ENCODE measurements at regions not wholly inside any gene's neighbourhood (a gene's known extent, or its start where the extent isn't known, plus 50 kb on each side); places are given as distances from the start of the nearest gene placed in this dataset.

GRCh38 chr5:31048282-31049270 is 144.9 kb upstream of the CDH6 start:
- DNase-seq, result no peak

DNA sequence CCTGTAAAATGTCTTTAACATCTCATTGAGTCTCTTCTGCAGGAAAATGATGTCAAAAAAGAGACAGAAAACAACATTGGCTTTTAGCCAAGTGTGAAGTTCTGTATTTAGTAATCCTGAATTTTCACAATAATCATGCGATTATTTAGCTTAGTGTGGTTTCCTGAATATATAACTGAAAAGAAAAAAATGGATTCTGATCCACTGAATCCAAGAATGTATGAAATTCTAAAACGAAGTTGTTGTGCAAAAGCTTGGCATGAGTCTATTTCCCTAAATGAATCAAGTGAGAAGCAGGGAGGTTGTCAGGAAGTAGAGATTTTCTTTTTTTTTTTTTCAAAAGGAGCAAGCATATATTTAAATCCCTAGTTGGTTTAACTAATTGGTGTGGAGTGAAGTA is 145.9 kb upstream of the CDH6 start:
- DNase-seq, result no peak

GRCh38 chr5:31047007-31047406 is 146.5 kb upstream of the CDH6 start:
- DNase-seq, result no peak

- DNase-seq, result peak; percentile 57
Measured at GRCh38 chr5:31036411-31036810, 157.1 kb upstream of the CDH6 start.

DNA sequence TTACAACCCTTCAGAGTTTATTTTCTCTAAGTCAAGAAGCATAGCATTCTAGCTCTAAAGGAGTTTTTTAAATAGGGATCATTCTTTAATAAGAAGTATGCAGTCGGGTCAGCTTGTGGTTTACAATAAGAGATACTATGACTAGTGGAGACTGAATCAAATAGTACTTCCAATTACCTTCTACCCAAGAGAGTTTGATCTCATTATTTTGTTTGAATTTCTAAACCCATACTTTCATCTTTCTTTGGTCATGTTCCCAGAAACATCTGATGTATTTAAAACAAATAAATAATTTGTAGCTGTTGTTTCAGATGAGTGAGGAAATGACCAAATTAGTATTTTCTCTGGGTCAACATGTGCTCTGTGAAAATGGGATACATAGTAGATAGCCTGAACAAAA is 160.2 kb upstream of the CDH6 start:
- DNase-seq, result peak; percentile 17

GRCh38 chr5:31029925-31030324 is 163.6 kb upstream of the CDH6 start:
- DNase-seq, result no peak

DNA sequence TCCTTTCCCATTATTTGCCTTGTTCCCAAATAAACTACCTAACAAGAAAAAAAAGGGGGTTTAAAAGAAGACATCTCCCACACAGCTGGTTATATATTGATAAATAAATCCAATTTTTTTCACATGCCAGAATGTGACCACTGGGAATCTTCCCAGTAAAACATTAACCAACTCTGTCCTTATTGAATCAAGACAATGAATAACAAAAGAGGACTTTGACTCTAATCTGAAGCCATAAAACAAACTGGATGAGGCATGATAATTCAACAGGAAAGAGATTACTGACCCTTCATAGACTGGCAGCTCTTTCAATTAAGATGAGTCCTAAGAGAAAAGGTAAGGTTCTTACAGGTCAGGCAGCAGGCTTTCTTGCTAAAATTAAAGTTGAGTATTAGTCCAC is 165.8 kb upstream of the CDH6 start:
- no peak for DNase-seq

- DNase-seq, result no peak
Measured at GRCh38 chr5:31023105-31023504, 170.4 kb upstream of the CDH6 start.

DNA sequence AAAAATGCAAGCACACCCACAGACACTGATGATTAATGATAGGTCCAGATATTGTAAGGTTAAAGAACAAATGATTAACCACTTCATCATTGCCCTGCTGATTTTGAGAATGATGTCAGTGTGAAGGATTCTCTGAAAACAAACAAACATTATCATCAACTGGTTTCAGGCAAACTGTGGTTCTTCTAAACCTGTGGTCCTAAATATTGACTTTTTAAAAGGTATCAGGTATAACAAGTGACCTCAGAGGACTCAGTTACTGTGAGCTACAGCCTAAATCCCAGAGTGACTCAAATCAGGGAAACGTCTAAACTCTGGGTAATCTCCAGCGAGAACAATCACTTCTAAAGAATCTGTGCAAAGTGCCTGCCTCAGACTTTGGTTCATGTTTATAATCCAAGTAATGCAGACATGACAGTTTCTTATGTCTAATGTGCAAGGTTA is 172.3 kb upstream of the CDH6 start:
- DNase-seq, result peak; percentile 4

- no peak for DNase-seq
Measured at GRCh38 chr5:31008231-31008630, 185.3 kb upstream of the CDH6 start.

DNA sequence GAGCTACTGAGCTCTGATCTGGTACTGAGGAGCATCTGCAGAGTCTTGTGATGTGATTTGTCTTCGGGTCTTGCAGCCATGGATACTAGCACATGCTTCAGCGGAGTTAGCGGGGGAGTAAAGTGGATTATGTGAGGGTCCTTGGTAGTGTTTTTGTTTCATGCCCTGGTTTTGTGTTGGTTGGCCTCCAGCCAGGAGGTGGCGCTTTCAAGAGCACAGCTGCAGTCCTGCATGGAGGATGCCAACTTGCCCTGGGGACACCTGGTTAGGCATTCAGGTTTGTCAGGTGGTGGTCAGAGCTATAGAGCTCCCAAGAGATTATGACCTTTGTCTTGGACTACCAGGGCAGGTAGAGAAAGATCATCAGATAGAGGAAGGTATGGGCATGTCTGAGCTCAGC is 185.8 kb upstream of the CDH6 start:
- DNase-seq, result no peak

DNA sequence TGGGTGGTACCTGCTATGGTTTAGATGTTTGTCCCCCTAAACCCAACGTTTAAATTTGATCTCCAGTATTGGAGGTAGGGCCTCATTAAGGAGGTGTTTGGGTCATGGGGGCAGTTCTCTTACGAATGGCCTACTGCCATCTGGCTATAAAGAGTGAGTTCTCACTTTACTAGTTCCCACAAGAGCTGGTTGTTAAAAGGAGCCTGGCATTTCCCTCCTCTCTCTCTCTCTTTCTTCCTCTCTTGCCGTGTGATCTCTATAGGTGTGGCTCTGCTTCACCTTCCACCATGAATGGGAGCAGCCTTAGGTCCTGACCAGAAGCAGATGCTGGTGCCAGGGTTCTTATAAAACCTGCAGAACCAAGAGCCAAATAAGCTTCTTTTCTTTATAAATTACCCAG is 193.2 kb upstream of the CDH6 start:
- no peak for DNase-seq

- DNase-seq, result no peak
Measured at GRCh38 chr5:30997681-30998080, 195.8 kb upstream of the CDH6 start.

- no peak for DNase-seq
Measured at GRCh38 chr5:30994902-30995301, 198.6 kb upstream of the CDH6 start.

DNA sequence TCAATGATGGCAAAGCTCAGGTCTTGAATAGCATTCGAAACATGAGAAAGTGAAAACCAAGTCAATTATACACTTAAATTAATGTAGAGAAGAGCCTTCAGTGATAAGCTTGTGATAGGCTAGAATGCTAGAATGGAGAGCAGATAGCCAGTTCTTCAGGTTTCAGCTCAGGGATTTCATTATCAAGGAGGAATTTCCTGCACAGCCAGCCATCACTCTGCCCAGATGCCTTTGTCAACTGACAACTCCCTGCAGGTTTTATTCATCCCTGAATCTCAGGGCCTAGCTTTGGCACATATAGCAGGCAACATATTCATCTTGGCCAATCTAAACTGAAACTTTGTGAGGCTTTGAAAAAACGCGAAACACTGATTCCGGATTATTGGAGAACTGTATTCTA is 199.3 kb upstream of the CDH6 start:
- no peak for DNase-seq

GRCh38 chr5:30991462-30991861 is 202.0 kb upstream of the CDH6 start:
- DNase-seq, result no peak

DNA sequence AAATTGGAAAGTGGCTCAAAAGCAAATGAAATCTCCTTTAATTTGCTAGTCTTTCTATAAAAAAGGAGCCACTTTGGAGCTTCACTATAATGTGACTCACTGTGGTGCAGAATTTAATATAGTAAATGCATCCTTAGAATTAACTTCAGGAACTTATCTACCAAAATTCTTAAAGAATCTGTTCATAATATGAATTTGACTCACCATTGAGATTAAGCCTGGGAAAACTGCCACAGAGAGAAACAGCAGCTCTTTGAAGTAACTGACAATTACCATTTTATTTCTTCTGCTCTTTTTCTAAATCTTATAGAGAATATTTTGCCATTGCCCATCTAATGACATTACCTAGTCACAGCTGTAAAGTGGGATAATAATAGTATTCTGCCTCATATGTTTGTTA is 211.9 kb upstream of the CDH6 start:
- DNase-seq, result peak; percentile 0

DNA sequence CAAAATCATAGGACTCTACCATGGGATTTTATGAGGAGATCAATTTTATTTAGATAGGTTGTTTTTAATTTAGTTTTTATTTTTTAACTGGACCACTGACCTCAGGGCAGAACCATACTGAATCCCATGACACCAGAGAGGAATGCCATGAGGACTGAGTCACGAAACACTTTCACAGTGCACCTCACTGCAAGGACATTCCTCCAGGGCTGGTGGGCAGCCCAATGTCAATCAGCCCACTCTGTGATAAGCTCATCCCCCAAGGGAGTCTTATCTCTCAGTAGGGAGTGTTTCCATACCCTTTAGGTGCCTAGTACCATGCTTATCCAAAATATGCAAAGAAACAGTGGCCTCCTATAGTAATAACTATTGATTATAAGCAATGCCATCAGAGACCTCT is 224.5 kb upstream of the CDH6 start:
- no peak for DNase-seq

- no peak for DNase-seq
Measured at GRCh38 chr5:30960036-30960435, 233.4 kb upstream of the CDH6 start.

DNA sequence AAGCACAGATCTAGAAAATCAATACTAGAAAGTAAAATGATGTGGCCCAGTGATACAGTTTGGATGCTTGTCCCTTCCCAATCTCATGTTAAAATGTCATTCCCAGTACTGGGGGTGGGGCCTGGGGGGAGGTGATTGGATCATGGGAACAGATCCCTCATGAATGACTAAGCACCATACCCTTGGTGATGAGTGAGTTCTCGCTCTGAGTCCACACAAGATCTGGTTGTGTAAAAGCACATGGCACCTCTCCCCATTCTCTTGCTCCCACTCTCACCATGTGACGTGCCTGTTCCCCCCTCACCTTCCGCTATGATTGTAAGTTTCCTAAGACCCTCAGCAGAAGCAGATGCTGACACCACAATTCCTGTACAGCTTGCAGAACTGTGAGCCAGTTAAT is 234.2 kb upstream of the CDH6 start:
- DNase-seq, result peak; percentile 0

GRCh38 chr5:30957591-30957990 is 235.9 kb upstream of the CDH6 start:
- no peak for DNase-seq

DNA sequence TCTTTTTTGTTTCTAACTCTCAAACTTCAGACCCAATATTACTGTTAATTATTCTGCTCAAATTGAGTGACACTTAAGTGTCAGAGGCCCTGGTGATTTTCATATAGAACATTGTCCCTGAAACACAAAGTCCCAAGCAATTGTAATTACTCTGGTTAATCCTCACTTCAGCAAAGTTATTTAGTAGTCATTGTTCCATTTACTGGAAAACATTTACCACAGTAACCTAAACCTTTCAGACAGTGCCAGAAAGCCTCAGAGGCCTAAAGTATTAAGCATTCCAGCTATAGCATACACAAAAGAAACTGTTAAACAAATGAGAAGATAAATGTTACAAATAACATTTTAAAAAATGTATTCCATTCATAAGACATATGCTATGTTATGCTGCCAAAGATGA is 237.2 kb upstream of the CDH6 start:
- DNase-seq, result no peak

- DNase-seq, result no peak
Measured at GRCh38 chr5:30937070-30937469, 256.4 kb upstream of the CDH6 start.

DNA sequence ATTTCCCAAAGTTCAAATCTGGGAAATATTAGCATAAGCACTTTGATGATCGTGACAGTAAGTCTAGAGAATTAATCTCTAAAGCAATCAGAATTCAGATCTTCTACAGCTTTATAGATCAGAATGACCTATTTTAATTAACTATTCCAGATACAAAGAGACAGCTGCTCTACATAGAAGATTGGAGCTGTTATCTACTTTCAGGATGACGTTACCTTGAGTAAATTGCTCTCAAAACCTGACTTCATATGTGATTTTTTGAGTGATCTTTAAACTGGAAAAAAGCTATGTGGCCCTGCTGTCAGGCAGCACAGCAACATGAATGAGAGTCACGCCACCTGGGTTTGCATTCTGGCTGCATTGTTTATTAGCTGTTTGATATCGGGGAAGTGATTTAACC is 259.9 kb upstream of the CDH6 start:
- no peak for DNase-seq

Data from fibroblast of upper back skin (primary cell).